ENCODE measurements at regions not wholly inside any gene's neighbourhood (a gene's known extent, or its start where the extent isn't known, plus 50 kb on each side); places are given as distances from the start of the nearest gene placed in this dataset.

GRCh38 chr10:31709028-31709427, 219.6 kb downstream of the ARHGAP12 start:
- no peak for DNase-seq

GRCh38 chr10:31708474-31708873, 220.2 kb downstream of the ARHGAP12 start:
- no peak for DNase-seq

GRCh38 chr10:31708046-31708445, 220.6 kb downstream of the ARHGAP12 start:
- DNase-seq, result no peak

GRCh38 chr10:31707093-31708039, 221.3 kb downstream of the ARHGAP12 start:
- DNase-seq, result peak; percentile 46

- DNase-seq, result no peak
These were observed 222.1 kb downstream of the ARHGAP12 start for GRCh38 chr10:31706464-31707092.

- no peak for DNase-seq
These were observed 223.5 kb downstream of the ARHGAP12 start for GRCh38 chr10:31705136-31705535.

GRCh38 chr10:31704195-31704594, 224.4 kb downstream of the ARHGAP12 start:
- DNase-seq, result no peak

- no peak for DNase-seq
These were observed 225.7 kb downstream of the ARHGAP12 start for GRCh38 chr10:31702954-31703353.

GRCh38 chr10:31702005-31702404, 226.6 kb downstream of the ARHGAP12 start:
- DNase-seq, result no peak

GRCh38 chr10:31701546-31701945, 227.1 kb downstream of the ARHGAP12 start:
- no peak for DNase-seq

GRCh38 chr10:31700181-31700611, 228.4 kb downstream of the ARHGAP12 start:
- DNase-seq, result no peak

GRCh38 chr10:31698181-31698830, 230.3 kb downstream of the ARHGAP12 start:
- DNase-seq, result no peak

GRCh38 chr10:31697271-31698180, 231.1 kb downstream of the ARHGAP12 start:
- no peak for DNase-seq

- DNase-seq, result no peak
These were observed 233.4 kb downstream of the ARHGAP12 start for GRCh38 chr10:31694929-31695837.

GRCh38 chr10:31694126-31694685, 234.4 kb downstream of the ARHGAP12 start:
- no peak for DNase-seq

- no peak for DNase-seq
These were observed 235.1 kb downstream of the ARHGAP12 start for GRCh38 chr10:31693491-31693890.

- no peak for DNase-seq
These were observed 239.4 kb downstream of the ARHGAP12 start for GRCh38 chr10:31689233-31689632.

- no peak for DNase-seq
These were observed 240.8 kb downstream of the ARHGAP12 start for GRCh38 chr10:31687663-31688482.

GRCh38 chr10:31686599-31686998, 242.0 kb downstream of the ARHGAP12 start:
- no peak for DNase-seq

GRCh38 chr10:31683682-31684081, 244.9 kb downstream of the ARHGAP12 start:
- no peak for DNase-seq
